Peyer's patch (tissue), 4 donors: ENCODE measurements at regions not wholly inside any gene's neighbourhood (a gene's known extent, or its start where the extent isn't known, plus 50 kb on each side); places are given as distances from the start of the nearest gene placed in this dataset.

ENCODE experiments used
- DNase-seq, 3 donors: peaks; one replicate each; pipeline ENCODE4 v3.0.0-alpha.2; 2017 to 2019
- H3K27ac ChIP-seq, 4 donors: fragments of 200-600 bp; sonication (generic); one replicate each; pipeline ENCODE4 v1.5.1; 2016 to 2019
- H3K27me3 ChIP-seq, 2 donors: fragments of 200-600 bp; sonication (generic); one replicate each; pipeline ENCODE4 v1.5.1; 2019
- H3K36me3 ChIP-seq, 3 donors: fragments of 200-600 bp; sonication (generic); one replicate each; pipeline ENCODE4 v1.5.1; 2016 to 2019
- H3K4me1 ChIP-seq, 4 donors: fragments of 200-600 bp; sonication (generic); one replicate each; pipeline ENCODE4 v1.5.1; 2016 to 2019
- H3K4me3 ChIP-seq, 4 donors: fragments of 200-600 bp; sonication (generic); 1 replicate in 3 of 4; 2 replicates in 1 of 4; pipeline ENCODE4 v1.5.1; 2016 to 2019; ENCODE audit warnings: mild to moderate bottlenecking in 1 of 4
- H3K9me3 ChIP-seq, 4 donors: fragments of 200-600 bp; sonication (generic); one replicate each; pipeline ENCODE4 v1.5.1; 2016 to 2019; ENCODE audit warnings: mild to moderate bottlenecking in 1 of 4
- POLR2A ChIP-seq, 2 donors: fragments of 450-650 bp; IDR thresholded peaks; one replicate each; pipeline ENCODE4 v1.5.1; 2017; ENCODE audit warnings: antibody characterized with exemption in 2 of 2, mild to moderate bottlenecking in 2 of 2, moderate library complexity in 2 of 2
- TF ChIP-seq, protein P1 (sequence below), 6 experiments: fragments of 450-650 bp in 4 of 6; fragments of 200-600 bp in 2 of 6; sonication (generic) in 1 of 6; IDR thresholded peaks; one replicate each; pipeline ENCODE4 v1.5.1; 2017 to 2019; ENCODE audit warnings: antibody characterized with exemption in 6 of 6, mild to moderate bottlenecking in 3 of 6, moderate library complexity in 1 of 6

DNA sequence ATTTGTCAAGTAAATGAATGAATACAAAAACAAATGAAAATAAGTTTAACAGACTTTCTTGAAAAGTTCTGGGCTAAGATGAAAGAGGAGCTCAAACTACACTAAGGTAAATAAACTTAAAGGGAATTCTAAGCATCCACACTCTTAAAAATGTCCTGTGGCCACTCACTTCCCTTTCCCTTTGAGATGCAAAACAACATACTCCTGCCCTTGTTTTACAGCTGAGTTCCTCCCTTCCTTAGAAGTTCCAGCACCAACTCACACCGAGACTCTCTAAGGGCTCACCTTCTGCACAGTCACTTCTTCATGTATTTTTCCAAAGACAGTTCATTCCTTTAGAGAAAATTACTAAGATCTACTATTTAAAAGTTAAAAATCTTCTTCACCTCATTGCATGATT, 123.3 kb upstream of the CMC1 start:
- Histone ChIP-seq H3K27me3 (no peaks in the 10 kb centered on the region), H3K27ac (no peak overlapping the region), H3K4me1 (no peaks in the 10 kb centered on the region), H3K9me3 (no peaks in the 10 kb centered on the region), H3K36me3 (no peaks in the 10 kb centered on the region), H3K4me3 (no peak overlapping the region)
- no peak for DNase-seq
- TF ChIP-seq, protein P1, sequence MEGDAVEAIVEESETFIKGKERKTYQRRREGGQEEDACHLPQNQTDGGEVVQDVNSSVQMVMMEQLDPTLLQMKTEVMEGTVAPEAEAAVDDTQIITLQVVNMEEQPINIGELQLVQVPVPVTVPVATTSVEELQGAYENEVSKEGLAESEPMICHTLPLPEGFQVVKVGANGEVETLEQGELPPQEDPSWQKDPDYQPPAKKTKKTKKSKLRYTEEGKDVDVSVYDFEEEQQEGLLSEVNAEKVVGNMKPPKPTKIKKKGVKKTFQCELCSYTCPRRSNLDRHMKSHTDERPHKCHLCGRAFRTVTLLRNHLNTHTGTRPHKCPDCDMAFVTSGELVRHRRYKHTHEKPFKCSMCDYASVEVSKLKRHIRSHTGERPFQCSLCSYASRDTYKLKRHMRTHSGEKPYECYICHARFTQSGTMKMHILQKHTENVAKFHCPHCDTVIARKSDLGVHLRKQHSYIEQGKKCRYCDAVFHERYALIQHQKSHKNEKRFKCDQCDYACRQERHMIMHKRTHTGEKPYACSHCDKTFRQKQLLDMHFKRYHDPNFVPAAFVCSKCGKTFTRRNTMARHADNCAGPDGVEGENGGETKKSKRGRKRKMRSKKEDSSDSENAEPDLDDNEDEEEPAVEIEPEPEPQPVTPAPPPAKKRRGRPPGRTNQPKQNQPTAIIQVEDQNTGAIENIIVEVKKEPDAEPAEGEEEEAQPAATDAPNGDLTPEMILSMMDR (IDR thresholded peaks at IDR 0.05) = no peak
- no peak for TF ChIP-seq POLR2A (IDR thresholded peaks at IDR 0.05)

DNA sequence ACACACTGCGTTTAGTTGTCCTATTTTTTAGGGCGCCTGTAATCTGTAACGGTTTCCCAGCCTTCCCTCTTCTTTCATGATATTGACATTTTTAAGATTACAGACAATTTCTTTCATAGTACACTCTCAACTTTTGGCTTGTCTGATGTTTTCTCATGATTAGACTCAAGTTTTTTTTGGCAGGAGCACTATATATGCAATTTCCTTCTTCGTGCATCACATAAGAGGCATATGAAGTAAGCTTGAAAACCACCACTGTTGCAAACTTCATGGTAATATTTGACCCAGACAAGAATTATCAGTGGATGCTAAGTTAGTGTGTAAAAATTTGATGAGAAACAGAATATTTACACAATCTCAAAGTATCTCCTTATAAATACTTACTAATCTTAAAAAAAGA, 119.2 kb upstream of the CMC1 start:
- no peak overlapping the region for H3K4me3 ChIP-seq
- no peak overlapping the region for H3K27ac ChIP-seq
- no peaks in the 10 kb centered on the region for H3K36me3 ChIP-seq
- no peaks in the 10 kb centered on the region for H3K27me3 ChIP-seq
- no peak for DNase-seq
- H3K9me3 ChIP-seq = no peaks in the 10 kb centered on the region
- no peaks in the 10 kb centered on the region for H3K4me1 ChIP-seq
- TF ChIP-seq, protein P1 (IDR thresholded peaks at IDR 0.05) = no peak
- no peak for TF ChIP-seq POLR2A (IDR thresholded peaks at IDR 0.05)

DNA sequence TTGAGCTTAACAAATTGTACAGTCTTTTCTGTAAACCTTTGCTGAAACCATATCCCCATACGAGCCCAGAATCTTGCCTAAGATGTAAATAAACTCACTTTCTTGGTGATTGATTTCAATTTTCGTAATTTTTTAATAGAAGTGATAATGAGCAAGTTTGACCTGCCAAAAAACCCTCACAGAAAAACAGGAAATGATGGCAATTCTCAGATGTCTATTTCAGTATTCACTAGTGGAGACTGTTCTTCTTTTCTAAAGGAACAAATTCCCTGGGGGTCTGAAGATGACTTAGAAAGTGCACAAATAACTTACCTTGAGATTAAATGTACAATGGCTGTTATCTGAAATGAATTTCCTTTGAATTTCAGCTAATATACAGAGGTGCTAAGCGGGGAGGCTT, 116.5 kb upstream of the CMC1 start:
- no peak overlapping the region for H3K27ac ChIP-seq
- TF ChIP-seq POLR2A (IDR thresholded peaks at IDR 0.05) = no peak
- TF ChIP-seq, protein P1 (IDR thresholded peaks at IDR 0.05) = no peak

DNA sequence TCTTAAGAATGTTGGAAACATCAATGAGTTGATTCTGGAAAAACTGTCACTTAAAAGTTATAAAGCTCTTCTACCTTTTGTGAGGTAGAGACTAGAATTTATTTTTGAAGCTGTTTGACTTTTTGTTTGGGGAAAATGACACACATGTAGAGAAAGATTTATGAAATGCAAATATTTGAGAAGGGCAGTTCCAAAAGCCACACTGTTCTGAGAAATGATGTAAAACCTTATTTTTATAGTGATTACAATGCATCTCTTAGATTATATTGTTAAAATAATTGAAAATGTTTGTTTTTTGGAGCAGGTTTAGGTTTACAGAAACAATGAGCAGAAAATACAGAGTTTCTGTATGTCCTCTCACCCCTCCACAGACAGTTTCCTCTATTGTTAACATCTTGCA, 116.1 kb upstream of the CMC1 start:
- Histone ChIP-seq H3K4me3 (no peak overlapping the region), H3K27me3 (no peaks in the 10 kb centered on the region), H3K36me3 (no peaks in the 10 kb centered on the region), H3K9me3 (no peaks in the 10 kb centered on the region), H3K4me1 (no peaks in the 10 kb centered on the region), H3K27ac (no peak overlapping the region)
- no peak for TF ChIP-seq POLR2A (IDR thresholded peaks at IDR 0.05)
- TF ChIP-seq, protein P1 (IDR thresholded peaks at IDR 0.05) = no peak
- DNase-seq = no peak

More for the DNA sequence above, 116.5 kb upstream of the CMC1 start:
- H3K9me3 ChIP-seq = no peaks in the 10 kb centered on the region
- no peaks in the 10 kb centered on the region for H3K4me1 ChIP-seq
- no peaks in the 10 kb centered on the region for H3K27me3 ChIP-seq
- no peak overlapping the region for H3K4me3 ChIP-seq
- no peak for DNase-seq
- no peaks in the 10 kb centered on the region for H3K36me3 ChIP-seq

DNA sequence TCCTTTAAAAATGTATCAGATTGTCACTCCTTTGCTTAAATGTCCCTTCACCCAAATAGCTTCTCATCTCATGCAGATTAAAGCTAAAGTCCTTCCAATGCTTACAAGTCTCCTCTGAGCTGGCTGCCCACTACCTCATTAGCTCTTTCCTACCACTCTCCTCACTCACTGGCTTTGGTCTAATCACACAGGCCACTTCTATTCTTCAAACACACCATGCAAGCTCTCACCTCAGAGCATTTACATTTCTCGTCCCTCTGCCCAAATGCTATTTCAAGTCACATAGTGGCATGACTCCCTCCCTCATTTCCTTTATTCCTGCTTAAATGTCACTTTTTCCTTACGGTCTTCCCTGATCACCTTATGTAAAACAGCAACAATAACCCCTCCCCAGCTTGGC, 110.6 kb upstream of the CMC1 start:
- Histone ChIP-seq H3K4me1 (no peaks in the 10 kb centered on the region), H3K27me3 (no peaks in the 10 kb centered on the region), H3K27ac (no peak overlapping the region), H3K4me3 (no peak overlapping the region), H3K9me3 (no peaks in the 10 kb centered on the region), H3K36me3 (no peaks in the 10 kb centered on the region)
- DNase-seq = no peak
- TF ChIP-seq POLR2A (IDR thresholded peaks at IDR 0.05) = no peak
- TF ChIP-seq, protein P1 (IDR thresholded peaks at IDR 0.05) = no peak

DNA sequence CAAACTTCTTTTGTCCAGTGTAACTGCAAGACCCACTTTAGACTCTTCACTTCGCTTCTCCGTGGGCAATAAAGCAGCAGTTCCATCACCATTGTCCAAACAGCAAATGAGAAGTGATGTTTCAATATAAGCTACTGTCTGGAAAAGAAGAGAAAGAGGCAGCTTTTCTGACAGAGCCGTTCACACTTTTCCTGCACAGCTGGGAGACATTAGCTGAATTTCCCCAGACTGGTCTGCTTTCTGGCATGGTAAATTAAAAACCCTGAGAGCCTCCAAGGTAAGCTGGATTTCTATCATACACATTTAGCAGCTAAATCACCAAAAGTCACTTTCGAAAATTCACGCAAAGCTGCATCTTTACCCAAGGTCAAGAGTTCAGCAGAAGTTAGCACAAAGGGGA, 108.5 kb upstream of the CMC1 start:
- H3K9me3 ChIP-seq = no peaks in the 10 kb centered on the region
- H3K4me3 ChIP-seq = no peak overlapping the region
- no peaks in the 10 kb centered on the region for H3K36me3 ChIP-seq
- H3K27me3 ChIP-seq = no peaks in the 10 kb centered on the region
- no peak for DNase-seq
- H3K4me1 ChIP-seq = no peaks in the 10 kb centered on the region
- TF ChIP-seq POLR2A (IDR thresholded peaks at IDR 0.05) = no peak
- TF ChIP-seq, protein P1 (IDR thresholded peaks at IDR 0.05) = no peak
- H3K27ac ChIP-seq = no peak overlapping the region
